Right lung (tissue), 2 donors: ENCODE measurements at regions not wholly inside any gene's neighbourhood (a gene's known extent, or its start where the extent isn't known, plus 50 kb on each side); places are given as distances from the start of the nearest gene placed in this dataset.
A peak's percentile ranks its signal among the peaks of the same experiment; 100 is the strongest.

Experiments used
- DNase-seq, 2 donors: peaks; one replicate each; pipeline ENCODE4 v3.0.0-alpha.2; 2013

DNA sequence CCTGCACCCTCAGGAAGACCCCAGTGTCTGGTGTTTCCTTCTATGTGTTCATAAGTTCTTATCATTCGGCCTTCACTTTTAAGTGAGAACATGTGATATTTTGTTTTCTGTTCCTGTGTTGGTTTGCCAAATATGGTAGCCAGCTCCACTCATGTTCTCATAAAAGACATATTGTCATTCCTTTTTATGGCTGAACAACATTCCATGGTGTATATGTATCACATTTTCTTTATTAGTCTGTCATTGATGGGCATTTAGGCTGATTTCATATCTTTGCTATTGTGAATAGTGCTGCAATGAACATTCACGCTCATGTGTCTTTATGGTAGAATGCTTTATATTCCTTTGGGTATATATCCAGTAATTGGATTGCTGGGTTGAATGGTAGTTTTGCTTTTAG, 645.1 kb downstream of the SLC16A7 start:
- DNase-seq: no peak

DNA sequence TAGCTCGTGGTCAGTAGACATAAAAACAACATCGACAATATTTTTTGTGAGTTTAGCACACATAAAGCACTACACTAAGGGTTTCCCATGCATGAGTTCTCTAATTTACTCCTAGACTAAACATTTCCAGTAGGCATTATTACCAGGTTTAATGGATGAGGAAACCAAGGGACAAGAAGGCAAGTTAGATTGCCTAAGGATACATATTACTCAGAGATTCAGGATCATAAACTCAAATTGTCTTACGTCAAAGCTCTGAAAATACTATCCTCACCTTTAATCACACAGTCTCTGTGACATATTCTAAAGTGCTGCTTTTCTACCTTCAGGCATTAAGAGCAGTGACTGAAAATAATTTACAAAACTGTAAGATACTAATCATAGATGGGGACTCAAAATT, 655.3 kb downstream of the SLC16A7 start:
- DNase-seq: no peak

DNA sequence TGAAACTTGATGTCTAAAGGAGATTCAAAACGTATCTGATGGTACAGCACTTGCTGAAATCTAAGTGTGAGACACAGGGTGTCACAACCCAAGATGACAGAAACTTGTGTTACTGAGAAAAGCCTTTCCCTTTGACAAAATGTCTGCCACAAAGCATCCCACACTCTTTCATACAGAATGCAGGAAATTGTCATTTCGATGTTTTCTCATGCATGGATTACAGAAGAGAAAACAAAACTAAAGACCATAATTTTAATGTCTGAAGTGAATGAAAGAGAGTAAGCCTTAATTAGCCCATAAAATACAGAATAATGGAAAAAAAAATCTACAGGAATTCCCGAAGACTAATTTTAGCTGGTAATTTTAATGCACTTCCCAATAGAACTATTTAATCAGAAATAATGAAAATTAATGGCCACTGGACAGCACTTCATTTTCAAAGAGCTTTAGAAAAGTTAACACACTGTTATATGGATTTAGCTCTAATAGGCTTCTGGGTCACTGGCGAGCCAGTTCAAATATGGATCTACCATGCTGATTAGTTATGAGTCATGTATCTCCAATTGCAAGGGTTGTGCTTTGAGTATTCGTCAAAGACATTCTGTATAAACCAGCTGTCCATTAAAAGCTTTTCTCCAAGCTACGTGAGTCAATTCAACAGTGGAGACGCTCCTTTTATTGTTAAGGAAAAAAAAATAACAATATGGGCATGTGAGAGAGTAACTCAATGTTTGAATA, 656.7 kb downstream of the SLC16A7 start:
- DNase-seq: no peak

DNA sequence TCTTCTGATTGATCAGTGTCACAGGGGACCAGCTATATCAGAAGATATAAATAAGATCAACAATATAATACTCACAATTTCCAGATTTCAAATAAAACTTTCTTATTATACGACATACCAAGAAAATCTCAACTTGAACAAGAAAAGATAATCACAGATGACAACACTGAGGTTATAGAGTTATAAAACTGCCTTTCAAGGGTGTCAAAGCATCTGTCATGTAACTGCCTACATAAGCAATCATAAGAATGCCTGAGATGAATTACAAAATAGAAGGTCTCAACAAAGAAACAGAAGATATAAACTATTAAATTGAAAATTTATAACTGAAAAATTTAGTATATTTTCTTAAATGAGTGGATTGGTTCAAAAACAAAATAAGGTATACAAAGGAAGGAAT, 659.2 kb downstream of the SLC16A7 start:
- no peak for DNase-seq

DNA sequence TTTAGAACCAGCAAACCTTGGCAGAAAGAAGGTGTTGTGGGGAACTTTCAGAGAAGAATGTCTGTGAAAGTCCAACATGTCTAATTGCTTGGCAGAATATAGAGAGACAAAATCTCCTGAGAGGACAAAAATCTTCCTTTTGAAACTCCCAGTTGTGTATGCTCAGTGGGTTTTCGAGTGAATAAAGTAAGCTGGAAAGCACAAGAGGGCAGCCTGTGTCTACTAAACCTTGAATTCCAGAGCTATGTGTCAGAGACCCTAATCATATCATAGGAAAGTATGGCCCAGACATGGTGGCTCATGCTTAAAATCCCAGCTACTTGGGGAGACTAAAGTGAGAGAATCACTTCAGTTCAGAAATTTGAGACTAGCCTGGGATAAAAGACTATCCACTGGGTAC, 661.2 kb downstream of the SLC16A7 start:
- DNase-seq: peak in 1 of 2 donors; percentile 2

DNA sequence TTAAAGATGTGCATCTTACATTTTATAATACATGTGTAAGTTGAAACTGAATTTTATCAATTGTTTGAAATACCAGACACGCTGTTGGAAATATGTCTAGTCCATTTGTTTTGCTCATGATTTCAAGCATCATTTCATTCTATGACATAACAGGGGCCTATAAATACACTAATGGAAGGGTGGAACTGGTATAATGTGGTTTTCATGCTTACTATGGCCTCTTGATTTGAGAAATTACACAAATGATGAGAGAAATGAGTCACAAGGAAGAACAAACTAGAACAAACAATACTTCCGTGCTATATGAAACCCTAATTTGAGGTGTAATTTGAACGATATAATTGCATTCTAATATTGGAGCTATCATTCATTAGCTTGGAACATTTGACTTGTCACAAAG, 663.4 kb downstream of the SLC16A7 start:
- no peak for DNase-seq

DNA sequence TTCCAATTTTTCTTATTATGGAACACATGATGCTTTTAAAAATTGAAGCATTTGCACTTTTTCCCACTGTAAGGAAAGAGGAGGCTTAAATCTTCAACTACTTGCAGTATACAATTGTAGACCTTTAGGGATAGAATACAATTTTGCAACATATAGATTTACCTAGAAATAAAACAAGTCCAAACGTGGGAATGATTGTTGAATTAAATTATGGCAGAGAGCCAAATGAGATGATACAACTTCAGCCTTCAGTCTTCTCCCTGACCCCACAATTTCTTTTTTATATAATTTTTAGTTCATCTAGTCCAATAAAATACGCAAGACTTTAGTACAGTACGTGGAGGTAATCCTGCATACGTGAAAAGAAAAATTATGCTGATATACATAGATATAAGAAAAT, 666.5 kb downstream of the SLC16A7 start:
- no peak for DNase-seq

DNA sequence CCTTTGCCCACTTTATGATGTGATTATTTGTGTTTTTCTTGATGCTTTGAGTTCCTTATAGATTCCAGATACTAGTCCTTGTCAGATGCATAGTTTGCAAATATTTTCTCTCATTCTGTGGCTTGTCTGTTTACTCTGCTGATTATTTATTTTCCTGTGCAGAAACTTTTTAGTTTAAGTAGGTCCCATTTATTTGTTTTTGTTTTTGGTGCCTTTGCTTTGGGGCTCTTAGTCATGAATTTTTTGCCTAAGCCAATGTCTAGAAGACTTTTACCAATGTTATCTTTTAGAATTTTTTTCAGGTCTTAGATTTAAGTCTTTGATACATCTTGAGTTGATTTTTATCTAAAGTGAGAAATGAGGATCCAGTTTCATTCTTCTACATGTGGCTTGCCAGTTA, 667.3 kb downstream of the SLC16A7 start:
- no peak for DNase-seq

DNA sequence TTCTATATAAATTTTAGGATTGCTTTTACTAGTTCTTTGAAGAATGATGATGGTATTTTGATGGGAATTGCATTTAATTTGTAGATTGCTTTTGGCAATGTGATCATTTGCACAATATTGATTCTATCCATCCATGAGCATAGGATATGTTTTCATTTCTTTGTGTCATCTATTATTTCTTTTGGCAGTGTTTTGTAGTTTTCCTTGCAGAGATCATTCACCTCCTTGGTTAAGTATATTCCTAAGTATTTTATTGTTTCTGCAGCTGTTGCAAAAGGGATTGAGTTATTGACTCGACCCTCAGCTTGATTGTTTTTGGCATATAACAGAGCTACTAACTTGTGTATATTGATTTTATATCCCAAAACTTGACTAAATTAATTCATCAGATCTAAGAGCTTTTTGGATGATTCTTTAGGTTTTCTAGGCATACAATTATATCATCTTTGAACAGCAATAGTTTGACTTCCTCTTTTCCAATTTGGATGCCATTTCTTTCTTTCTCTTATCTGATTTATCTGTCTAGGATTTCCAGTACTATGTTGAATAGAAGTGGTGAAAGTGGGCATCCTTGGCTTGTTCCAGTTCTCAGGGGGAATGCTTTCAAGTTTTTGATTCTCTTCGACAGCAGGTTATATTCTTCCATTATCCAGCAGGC, 668.1 kb downstream of the SLC16A7 start:
- DNase-seq: no peak

DNA sequence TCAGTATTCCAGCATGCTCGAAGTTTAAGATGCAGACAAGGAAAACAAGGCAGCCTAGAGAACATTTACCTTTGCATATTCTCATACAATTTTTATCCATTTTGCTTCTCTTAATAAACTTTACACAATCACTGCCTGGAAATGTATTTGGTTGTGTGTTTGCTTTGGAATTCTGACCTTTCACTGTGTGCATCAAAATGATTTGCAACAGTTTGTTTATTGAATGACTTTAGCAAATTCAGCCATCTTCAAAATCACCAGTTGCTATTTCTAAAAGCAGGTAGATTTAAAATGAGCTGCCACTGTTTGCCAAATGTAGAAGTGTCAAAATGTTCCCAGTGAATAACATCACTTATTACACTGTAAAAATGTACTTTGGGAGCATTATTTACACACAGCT, 669.9 kb downstream of the SLC16A7 start:
- no peak for DNase-seq

DNA sequence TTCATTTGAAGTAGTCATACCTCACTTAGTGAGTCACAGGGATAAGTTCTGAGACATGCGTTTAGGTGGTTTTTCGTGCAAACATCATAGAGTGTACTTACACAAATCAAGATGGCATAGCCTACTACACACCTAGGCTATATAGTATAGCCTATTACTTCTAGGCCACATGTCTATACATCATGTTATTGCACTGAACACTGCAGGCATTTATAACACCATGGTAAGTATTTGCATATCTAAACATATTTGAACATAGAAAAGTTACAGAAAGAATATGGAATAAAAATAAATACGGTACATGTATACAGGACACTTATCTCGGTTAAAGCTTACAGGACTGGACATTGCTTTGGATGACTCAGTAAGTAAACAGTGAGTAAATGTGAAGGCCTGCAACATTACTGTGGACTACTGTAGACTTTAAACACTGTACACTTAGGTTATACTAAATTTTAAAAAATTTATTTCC, 670.6 kb downstream of the SLC16A7 start:
- DNase-seq: no peak

DNA sequence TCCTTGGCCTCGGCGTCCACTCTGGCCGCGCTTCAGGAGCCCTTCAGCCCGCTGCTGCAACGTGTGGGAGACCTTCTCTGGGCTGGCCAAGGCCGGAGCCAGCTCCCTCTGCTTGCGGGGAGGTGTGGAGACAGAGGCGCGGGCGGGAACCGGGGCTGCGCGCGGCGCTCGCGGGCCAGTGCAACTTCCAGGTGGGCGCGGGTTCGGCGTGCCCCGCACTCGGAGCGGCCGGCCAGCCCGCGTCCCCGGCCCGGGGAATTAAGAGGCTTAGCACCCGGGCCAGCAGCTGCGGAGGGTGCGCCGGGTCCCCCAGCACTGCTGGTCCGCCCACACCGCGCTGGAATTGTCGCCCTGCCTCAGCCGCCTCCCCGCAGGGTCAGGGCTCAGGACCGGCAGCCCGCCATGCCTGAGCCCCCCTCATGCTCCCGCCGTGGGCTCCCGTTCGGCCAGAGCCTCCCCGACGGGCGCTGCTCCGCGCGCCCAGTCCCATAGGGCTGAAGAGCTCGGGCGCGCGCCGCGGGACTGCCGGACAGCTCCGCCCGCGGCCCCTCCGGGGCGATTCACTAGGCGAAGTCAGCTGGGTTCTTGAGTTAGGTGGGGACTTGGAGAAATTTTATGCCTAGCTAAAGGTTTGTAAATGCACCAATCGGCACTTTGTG, 673.9 kb downstream of the SLC16A7 start:
- no peak for DNase-seq

DNA sequence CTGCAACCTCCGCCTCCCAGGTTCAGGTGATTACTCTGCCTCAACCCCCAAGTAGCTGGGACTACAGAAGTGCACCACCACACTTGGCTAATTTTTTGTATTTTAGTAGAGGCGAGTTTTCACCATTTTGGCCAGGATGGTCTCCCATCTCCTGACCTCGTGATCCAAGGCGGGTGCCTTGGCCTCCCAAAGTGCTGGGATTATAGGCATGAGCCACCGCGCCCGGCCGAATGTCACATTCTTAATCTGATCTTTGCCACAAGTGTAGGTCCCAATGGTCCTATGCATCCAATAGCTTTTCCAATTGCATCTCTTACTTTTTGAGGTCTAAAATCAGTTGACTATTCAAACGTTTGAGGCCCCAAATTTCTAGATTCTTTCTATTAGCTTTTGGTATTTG, 676.0 kb downstream of the SLC16A7 start:
- no peak for DNase-seq

DNA sequence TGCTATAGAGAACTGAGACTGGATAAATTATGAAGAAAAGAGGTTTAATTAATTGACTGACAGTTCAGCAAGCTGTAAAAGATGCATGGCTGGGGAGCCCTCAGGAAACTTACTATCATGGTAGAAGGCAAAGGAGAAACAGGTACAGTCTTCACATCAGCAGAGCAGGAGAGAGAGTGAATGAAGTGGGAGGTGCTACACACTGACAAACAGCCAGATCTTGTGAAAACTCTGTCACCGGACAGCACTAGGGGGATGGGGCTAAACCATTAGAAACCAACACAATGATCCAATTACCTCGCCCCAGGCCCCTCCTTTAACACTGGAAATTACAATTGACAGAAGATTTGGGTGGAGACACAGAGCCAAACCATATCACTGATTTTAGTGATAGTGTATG, 682.4 kb downstream of the SLC16A7 start:
- no peak for DNase-seq

DNA sequence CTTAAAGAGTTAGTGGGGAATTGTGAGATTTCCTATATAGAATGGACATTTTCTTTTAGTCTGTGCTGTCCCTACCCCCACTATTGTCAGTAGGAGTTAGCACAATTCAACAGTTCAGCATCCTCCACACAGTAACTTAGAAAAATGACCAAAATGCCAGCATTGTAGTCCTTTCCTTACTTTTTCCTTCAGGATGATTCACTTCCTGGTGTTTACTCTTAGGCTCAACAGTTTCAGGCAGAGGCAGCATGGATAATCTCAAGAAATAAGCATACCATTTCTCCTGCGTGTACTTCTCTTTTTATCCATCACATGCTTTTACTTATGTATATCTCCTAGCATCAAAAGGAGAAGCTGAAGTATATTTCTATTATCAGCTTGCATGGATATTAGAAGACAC, 683.4 kb downstream of the SLC16A7 start:
- DNase-seq: no peak

DNA sequence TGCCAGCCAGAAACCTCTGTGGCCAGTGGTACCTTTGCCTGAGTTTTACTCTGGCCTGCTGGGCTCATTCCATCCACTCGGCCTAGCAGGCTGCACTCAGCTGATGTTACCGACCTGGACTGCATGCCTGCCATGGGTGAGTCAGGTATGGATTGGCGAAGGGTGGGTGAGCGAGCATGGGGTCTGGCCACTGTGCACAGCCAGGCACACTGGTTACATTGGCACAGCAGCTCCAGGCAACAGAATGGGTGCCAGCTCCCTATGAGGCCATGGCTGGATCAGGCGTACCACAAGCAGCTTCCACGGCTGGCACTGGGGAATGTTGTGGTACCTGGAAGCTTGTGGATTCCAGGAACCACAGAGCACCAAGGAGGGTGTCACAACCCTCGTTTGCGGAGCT, 685.7 kb downstream of the SLC16A7 start:
- DNase-seq: no peak

DNA sequence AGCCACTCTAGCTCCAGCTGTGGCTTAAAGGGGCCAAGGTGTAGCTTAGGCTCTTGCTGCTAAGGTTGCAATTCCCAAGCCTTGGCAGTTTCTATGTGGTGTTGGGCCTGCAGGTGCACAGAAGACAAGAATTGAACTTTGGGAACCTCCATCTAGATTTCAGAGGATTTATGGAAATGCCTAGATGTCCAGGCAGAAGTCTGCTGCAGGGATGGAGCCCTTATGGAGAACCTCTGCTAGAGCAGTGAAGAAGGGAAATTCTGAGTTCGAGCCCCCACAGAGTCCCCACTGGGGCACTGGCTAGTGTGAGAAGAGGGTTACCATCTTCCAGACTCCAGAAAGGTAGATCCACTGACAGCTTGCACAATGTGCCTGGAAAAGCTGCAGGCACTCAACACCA, 694.7 kb downstream of the SLC16A7 start:
- no peak for DNase-seq

DNA sequence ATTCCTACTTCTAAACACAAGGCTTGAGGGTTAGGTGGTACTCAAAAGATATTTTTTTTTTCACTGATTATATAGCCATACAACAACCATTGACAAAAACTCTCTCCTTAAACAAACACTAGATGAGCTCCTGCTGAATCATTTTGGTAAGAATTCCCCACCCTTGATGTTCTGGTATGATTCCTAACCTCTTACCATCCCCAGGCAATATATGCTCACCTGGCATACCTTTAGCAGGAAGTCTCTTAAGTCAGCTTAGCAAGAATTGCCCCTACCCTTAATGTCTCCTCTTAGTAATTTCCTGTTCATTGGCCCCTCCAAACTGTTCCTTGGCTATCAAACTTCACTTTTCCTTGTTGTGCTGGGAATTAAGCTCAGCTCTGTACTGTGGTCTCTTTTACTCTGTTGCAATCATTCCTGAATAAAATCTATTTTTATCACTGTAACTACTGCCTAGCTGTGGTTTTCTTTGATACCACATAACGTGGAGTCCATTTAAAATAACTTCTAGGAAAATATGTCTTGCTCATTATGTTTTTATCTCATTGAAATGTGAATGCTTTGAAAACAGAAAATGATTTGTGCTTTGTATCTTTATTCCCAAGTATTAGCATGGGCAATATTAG, 712.6 kb downstream of the SLC16A7 start:
- DNase-seq: no peak

DNA sequence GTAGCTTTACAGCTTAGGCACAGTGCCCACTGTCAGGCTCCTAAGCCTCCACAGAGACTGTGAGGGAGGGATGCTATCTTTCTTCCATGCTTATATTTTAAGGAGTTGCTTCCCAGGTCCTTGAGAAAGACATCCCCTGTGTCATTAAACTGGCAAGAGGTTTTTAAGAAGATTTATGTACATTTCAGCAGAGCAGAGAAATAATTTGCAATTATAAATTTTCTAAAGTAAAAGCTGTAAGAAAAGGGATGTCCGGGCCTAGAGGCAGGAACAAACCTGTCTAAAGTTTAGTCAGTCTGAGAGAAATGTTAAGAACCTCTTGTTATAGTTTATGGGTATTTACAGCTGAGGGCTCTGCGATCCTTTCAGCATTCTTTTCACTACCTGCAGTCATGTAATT, 716.1 kb downstream of the SLC16A7 start:
- DNase-seq: no peak

DNA sequence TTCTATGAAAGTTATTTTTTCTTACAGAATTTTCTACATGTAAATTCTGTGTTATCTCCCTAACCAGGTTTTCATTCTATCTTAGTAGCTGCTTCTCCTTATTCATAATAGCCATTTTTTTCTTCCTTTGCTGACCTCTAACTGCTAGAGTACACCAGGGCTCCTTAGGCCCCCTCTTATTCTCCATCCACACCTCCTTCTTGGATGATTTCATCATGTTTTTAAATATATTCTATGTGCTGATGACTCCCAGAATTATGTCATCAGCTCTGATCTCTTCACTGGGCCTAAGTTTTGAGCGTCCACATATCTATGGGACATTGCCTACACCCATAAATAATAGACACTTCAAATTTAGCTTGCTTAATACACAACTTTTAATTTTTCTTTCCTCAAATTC, 721.5 kb downstream of the SLC16A7 start:
- DNase-seq: no peak

DNA sequence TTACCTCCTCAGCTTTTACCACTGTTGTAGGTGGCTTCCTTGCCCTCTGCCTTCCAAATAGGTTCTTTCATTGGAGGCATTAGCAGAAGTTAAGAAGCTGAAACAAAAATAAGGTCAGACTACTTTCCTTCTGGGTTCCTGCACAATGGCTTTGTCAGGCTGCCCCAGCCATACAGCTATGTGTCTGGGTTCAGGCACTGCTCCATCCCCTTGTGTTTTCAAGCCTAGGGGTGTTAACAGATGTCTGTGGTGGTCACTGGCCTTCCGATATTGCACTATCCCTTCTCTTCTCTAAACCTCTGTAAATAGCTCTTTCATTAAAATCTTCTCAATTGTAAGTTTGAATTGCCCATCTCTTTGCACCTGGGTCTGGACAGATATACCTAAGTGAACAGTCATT, 728.9 kb downstream of the SLC16A7 start:
- DNase-seq: no peak

DNA sequence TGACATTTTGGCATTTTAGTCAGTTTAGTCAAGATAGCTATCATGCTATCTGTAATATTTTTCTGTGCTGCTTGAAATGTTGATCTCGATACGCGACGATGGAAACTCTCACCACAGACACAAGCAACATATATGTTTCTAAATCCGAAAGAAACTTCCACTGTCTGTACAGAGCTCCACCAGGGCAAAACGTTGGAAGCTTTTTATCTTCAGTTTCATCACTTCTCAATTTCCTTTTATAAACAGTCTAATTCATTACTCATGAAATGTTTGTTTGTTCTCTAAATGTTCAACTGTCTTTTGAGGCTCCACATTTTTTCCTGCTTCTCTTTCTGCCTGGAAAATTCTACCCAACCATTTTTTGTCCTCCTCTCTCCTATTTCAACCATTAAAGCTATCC, 737.6 kb downstream of the SLC16A7 start:
- DNase-seq: no peak

DNA sequence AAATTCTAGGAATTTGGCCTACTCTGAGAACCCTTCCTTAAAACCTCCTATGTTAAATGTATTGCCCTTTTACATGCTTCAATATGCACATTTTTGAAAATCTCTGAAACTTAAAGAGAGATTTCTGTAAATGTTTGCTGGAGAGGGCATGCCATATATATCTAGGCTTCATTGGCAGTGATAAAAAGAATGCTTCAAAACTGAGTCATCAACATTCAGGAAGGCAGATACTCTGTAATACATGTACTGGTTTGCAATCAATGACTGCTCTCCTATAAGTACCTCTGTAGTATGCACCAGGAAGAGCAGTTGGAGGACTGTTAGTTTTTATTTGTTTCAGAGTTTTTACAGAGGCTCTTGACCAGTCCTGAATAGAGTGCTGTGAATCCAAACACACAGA, 739.9 kb downstream of the SLC16A7 start:
- DNase-seq: no peak
